H7 (cell line): ENCODE measurements at regions not wholly inside any gene's neighbourhood (a gene's known extent, or its start where the extent isn't known, plus 50 kb on each side); places are given as distances from the start of the nearest gene placed in this dataset.
"Not testable (repeated sequence)": the region's sequence is repeated elsewhere in the genome, so short reads cannot be mapped to it uniquely, and the experiment has no call there.

Experiments
- DNase-seq: peaks from one replicate; pipeline ENCODE4 v3.0.0; 2012
- H3K27me3 ChIP-seq: 2 replicates; pipeline ENCODE4 v1.6.0; 2011; ENCODE audit warnings: mild to moderate bottlenecking, low read length; ENCODE audit not compliant: control insufficient read depth, insufficient read depth
- H3K36me3 ChIP-seq: replicated peaks from 2 replicates; pipeline ENCODE4 v1.5.1; 2011; ENCODE audit warnings: low read length; ENCODE audit not compliant: control insufficient read depth, insufficient read depth
- H3K4me3 ChIP-seq: 2 replicates; pipeline ENCODE4 v1.5.1; 2011; ENCODE audit warnings: low read depth, mild to moderate bottlenecking, control low read depth, low read length, moderate library complexity; ENCODE audit not compliant: insufficient read depth

- Histone ChIP-seq H3K36me3 (no peaks in the 10 kb centered on the region), H3K4me3 (no peak overlapping the region), H3K27me3 (no peaks in the 10 kb centered on the region)
- DNase-seq = no peak
Measured at GRCh38 chr2:167764772-167765341, 482.5 kb downstream of the STK39 start.

GRCh38 chr2:167761465-167762136 is 485.8 kb downstream of the STK39 start:
- Histone ChIP-seq H3K27me3 (no peaks in the 10 kb centered on the region), H3K4me3 (no peak overlapping the region), H3K36me3 (no peaks in the 10 kb centered on the region)
- no peak for DNase-seq

- H3K36me3 ChIP-seq = no peaks in the 10 kb centered on the region
- H3K27me3 ChIP-seq = no peaks in the 10 kb centered on the region
- H3K4me3 ChIP-seq = no peak overlapping the region
- DNase-seq = no peak
Measured at GRCh38 chr2:167759531-167759930, 487.9 kb downstream of the STK39 start.

- H3K27me3 ChIP-seq = no peaks in the 10 kb centered on the region
- H3K4me3 ChIP-seq = no peak overlapping the region
- no peaks in the 10 kb centered on the region for H3K36me3 ChIP-seq
- DNase-seq = no peak
Measured at GRCh38 chr2:167758292-167758691, 489.1 kb downstream of the STK39 start.

- no peaks in the 10 kb centered on the region for H3K27me3 ChIP-seq
- no peaks in the 10 kb centered on the region for H3K36me3 ChIP-seq
- H3K4me3 ChIP-seq = no peak overlapping the region
- DNase-seq = peak; percentile 8
Measured at GRCh38 chr2:167756446-167756845, 490.9 kb downstream of the STK39 start.

- DNase-seq = no peak
Measured at GRCh38 chr2:167753142-167753541, 494.3 kb downstream of the STK39 start.

GRCh38 chr2:167752734-167753133 is 494.7 kb downstream of the STK39 start:
- no peaks in the 10 kb centered on the region for H3K36me3 ChIP-seq
- H3K27me3 ChIP-seq = no peaks in the 10 kb centered on the region
- no peak for DNase-seq
- H3K4me3 ChIP-seq = no peak overlapping the region

More at GRCh38 chr2:167753142-167753541, 494.3 kb downstream of the STK39 start:
- Histone ChIP-seq H3K27me3 (no peaks in the 10 kb centered on the region), H3K4me3 (no peak overlapping the region), H3K36me3 (no peaks in the 10 kb centered on the region)

- DNase-seq = no peak
Measured at GRCh38 chr2:167750675-167751074, 496.7 kb downstream of the STK39 start.

GRCh38 chr2:167749660-167750059 is 497.7 kb downstream of the STK39 start:
- no peaks in the 10 kb centered on the region for H3K27me3 ChIP-seq
- no peak for DNase-seq
- H3K36me3 ChIP-seq = no peaks in the 10 kb centered on the region
- no peak overlapping the region for H3K4me3 ChIP-seq

More at GRCh38 chr2:167750675-167751074, 496.7 kb downstream of the STK39 start:
- Histone ChIP-seq H3K4me3 (no peak overlapping the region), H3K36me3 (no peaks in the 10 kb centered on the region), H3K27me3 (no peaks in the 10 kb centered on the region)

GRCh38 chr2:167749016-167749415 is 498.4 kb downstream of the STK39 start:
- no peak for DNase-seq
- Histone ChIP-seq H3K36me3 (no peaks in the 10 kb centered on the region), H3K4me3 (no peak overlapping the region), H3K27me3 (no peaks in the 10 kb centered on the region)

GRCh38 chr2:167748536-167748935 is 498.9 kb downstream of the STK39 start:
- Histone ChIP-seq H3K4me3 (no peak overlapping the region), H3K27me3 (no peaks in the 10 kb centered on the region), H3K36me3 (no peaks in the 10 kb centered on the region)
- no peak for DNase-seq

GRCh38 chr2:167745667-167746066 is 501.7 kb downstream of the STK39 start:
- no peaks in the 10 kb centered on the region for H3K27me3 ChIP-seq
- no peaks in the 10 kb centered on the region for H3K36me3 ChIP-seq
- DNase-seq = no peak
- no peak overlapping the region for H3K4me3 ChIP-seq

- H3K36me3 ChIP-seq, DNase-seq, H3K27me3 ChIP-seq, H3K4me3 ChIP-seq: not testable (repeated sequence)
Measured at GRCh38 chr2:167739921-167740320, 507.5 kb downstream of the STK39 start.

- no peak overlapping the region for H3K4me3 ChIP-seq
- no peaks in the 10 kb centered on the region for H3K27me3 ChIP-seq
- no peaks in the 10 kb centered on the region for H3K36me3 ChIP-seq
- DNase-seq = no peak
Measured at GRCh38 chr2:167733747-167734146, 513.6 kb downstream of the STK39 start.

- H3K4me3 ChIP-seq = no peak overlapping the region
- DNase-seq = peak; percentile 7
Measured at GRCh38 chr2:167732326-167732725, 515.1 kb downstream of the STK39 start.

More at GRCh38 chr2:167732326-167732725, 515.1 kb downstream of the STK39 start:
- Histone ChIP-seq H3K36me3 (no peaks in the 10 kb centered on the region), H3K27me3 (no peaks in the 10 kb centered on the region)
